ENCODE measurements at regions not wholly inside any gene's neighbourhood (a gene's known extent, or its start where the extent isn't known, plus 50 kb on each side); places are given as distances from the start of the nearest gene placed in this dataset.

GRCh38 chr2:236344446-236344845 lies 80.2 kb upstream of the ASB18 start:
- no peak for DNase-seq (ENCODE audit: low read depth)
- no peak for TF ChIP-seq CTCF (IDR thresholded peaks at IDR 0.05; ENCODE audit: low read depth, low read length)
- TF ChIP-seq MYC (IDR thresholded peaks at IDR 0.05; ENCODE audit: low read depth, low read length): no peak
- no peak for TF ChIP-seq MAX (IDR thresholded peaks at IDR 0.05; ENCODE audit: low read depth, low read length)
- TF ChIP-seq POLR2A (IDR thresholded peaks at IDR 0.05; ENCODE audit: extremely low read depth, insufficient read length): no peak
- no peak overlapping the region for H3K4me3 ChIP-seq (ENCODE audit: low read depth, low read length)

GRCh38 chr2:236345081-236345714 lies 81.0 kb upstream of the ASB18 start:
- no peak for DNase-seq (ENCODE audit: low read depth)
- TF ChIP-seq MAX (IDR thresholded peaks at IDR 0.05; ENCODE audit: low read depth, low read length) (no peak), CTCF (IDR thresholded peaks at IDR 0.05; ENCODE audit: low read depth, low read length) (no peak), MYC (IDR thresholded peaks at IDR 0.05; ENCODE audit: low read depth, low read length) (no peak), POLR2A (IDR thresholded peaks at IDR 0.05; ENCODE audit: extremely low read depth, insufficient read length) (no peak)
- no peak overlapping the region for H3K4me3 ChIP-seq (ENCODE audit: low read depth, low read length)

GRCh38 chr2:236346366-236346765 lies 82.2 kb upstream of the ASB18 start:
- DNase-seq (ENCODE audit: low read depth): no peak
- TF ChIP-seq POLR2A (IDR thresholded peaks at IDR 0.05; ENCODE audit: extremely low read depth, insufficient read length) (no peak), CTCF (IDR thresholded peaks at IDR 0.05; ENCODE audit: low read depth, low read length) (no peak), MAX (IDR thresholded peaks at IDR 0.05; ENCODE audit: low read depth, low read length) (no peak), MYC (IDR thresholded peaks at IDR 0.05; ENCODE audit: low read depth, low read length) (no peak)
- no peak overlapping the region for H3K4me3 ChIP-seq (ENCODE audit: low read depth, low read length)

GRCh38 chr2:236348279-236348678 lies 84.1 kb upstream of the ASB18 start:
- DNase-seq (ENCODE audit: low read depth): no peak

GRCh38 chr2:236348976-236349375 lies 84.8 kb upstream of the ASB18 start:
- TF ChIP-seq MYC (IDR thresholded peaks at IDR 0.05; ENCODE audit: low read depth, low read length): no peak
- TF ChIP-seq POLR2A (IDR thresholded peaks at IDR 0.05; ENCODE audit: extremely low read depth, insufficient read length): no peak
- TF ChIP-seq CTCF (IDR thresholded peaks at IDR 0.05; ENCODE audit: low read depth, low read length): no peak
- TF ChIP-seq MAX (IDR thresholded peaks at IDR 0.05; ENCODE audit: low read depth, low read length): no peak
- H3K4me3 ChIP-seq (ENCODE audit: low read depth, low read length): no peak overlapping the region
- no peak for DNase-seq (ENCODE audit: low read depth)

More at GRCh38 chr2:236348279-236348678, 84.1 kb upstream of the ASB18 start:
- TF ChIP-seq CTCF (IDR thresholded peaks at IDR 0.05; ENCODE audit: low read depth, low read length): no peak
- no peak for TF ChIP-seq MYC (IDR thresholded peaks at IDR 0.05; ENCODE audit: low read depth, low read length)
- TF ChIP-seq MAX (IDR thresholded peaks at IDR 0.05; ENCODE audit: low read depth, low read length): no peak
- TF ChIP-seq POLR2A (IDR thresholded peaks at IDR 0.05; ENCODE audit: extremely low read depth, insufficient read length): no peak
- no peak overlapping the region for H3K4me3 ChIP-seq (ENCODE audit: low read depth, low read length)

Data from NB4 (cell line).